K562 (cell line): ENCODE measurements at regions not wholly inside any gene's neighbourhood (a gene's known extent, or its start where the extent isn't known, plus 50 kb on each side); places are given as distances from the start of the nearest gene placed in this dataset.

Experiments used
- CCNT2 ChIP-seq: IDR thresholded peaks from 2 replicates; pipeline ENCODE4 v1.6.1; 2011; ENCODE audit warnings: borderline replicate concordance, low read depth, mild to moderate bottlenecking, moderate library complexity, mixed read lengths, low read length; ENCODE audit not compliant: insufficient read length; ENCODE audit errors: extremely low read depth
- CTCF ChIP-seq, 3 experiments: IDR thresholded peaks in 2 of 3; conservative IDR thresholded peaks in 1 of 3; 2 replicates each; pipeline ENCODE4 v1.5.1; 2011 to 2012; ENCODE audit warnings: low read length in 3 of 3, mild to moderate bottlenecking in 3 of 3, control low read depth in 2 of 3, improper control_type of control experiment in 1 of 3, inconsistent platforms in 1 of 3, low read depth in 1 of 3, mixed read lengths in 1 of 3, moderate library complexity in 1 of 3; ENCODE audit not compliant: insufficient read depth in 2 of 3
- PATZ1 ChIP-seq: fragments of 250-450 bp; sonication (Bioruptor Pico); IDR thresholded peaks from 2 replicates; pipeline ENCODE4 v1.5.0; 2020; ENCODE audit warnings: mild to moderate bottlenecking, borderline replicate concordance
- SRF ChIP-seq, 2 experiments: fragments of 250-450, 450-650 bp in 1 of 2; sonication (Bioruptor Pico) in 1 of 2; sonication (generic) in 1 of 2; formaldehyde crosslinking; IDR thresholded peaks; 2 replicates each; pipeline versions ENCODE4 v1.5.0 to v1.5.1; 2020 to 2022; ENCODE audit warnings: mild to moderate bottlenecking in 1 of 2, missing genetic modification reagents in 1 of 2

GRCh38 chr19:28793391-28794168 lies 419.4 kb downstream of the UQCRFS1 start:
- no peak for TF ChIP-seq CTCF (IDR thresholded peaks at IDR 0.05 in 2 of 3, conservative IDR thresholded peaks at IDR 0.05 in 1 of 3; ENCODE audit: insufficient read depth in 2 of 3, low read depth in 1 of 3, low read length in 3 of 3)
- no peak for TF ChIP-seq SRF (CRISPR knock-in tag; IDR thresholded peaks at IDR 0.05)
- no peak for TF ChIP-seq CCNT2
- no peak for TF ChIP-seq PATZ1 (CRISPR knock-in tag)
